ENCODE measurements at regions not wholly inside any gene's neighbourhood (a gene's known extent, or its start where the extent isn't known, plus 50 kb on each side); places are given as distances from the start of the nearest gene placed in this dataset.

- WGBS, 2 donors = 81 to 93% methylated on average over 2 of the region's 2 CpGs
- intact Hi-C loops (cut with DNase I) = loop anchor here in 1 of 10 donors (10.0 kb wide), 1 partner anchor 715 kb away; no protein-coding TSS in a partner anchor
- H3K36me3 ChIP-seq = no peaks in the 10 kb centered on the region
- TF ChIP-seq, protein P1, sequence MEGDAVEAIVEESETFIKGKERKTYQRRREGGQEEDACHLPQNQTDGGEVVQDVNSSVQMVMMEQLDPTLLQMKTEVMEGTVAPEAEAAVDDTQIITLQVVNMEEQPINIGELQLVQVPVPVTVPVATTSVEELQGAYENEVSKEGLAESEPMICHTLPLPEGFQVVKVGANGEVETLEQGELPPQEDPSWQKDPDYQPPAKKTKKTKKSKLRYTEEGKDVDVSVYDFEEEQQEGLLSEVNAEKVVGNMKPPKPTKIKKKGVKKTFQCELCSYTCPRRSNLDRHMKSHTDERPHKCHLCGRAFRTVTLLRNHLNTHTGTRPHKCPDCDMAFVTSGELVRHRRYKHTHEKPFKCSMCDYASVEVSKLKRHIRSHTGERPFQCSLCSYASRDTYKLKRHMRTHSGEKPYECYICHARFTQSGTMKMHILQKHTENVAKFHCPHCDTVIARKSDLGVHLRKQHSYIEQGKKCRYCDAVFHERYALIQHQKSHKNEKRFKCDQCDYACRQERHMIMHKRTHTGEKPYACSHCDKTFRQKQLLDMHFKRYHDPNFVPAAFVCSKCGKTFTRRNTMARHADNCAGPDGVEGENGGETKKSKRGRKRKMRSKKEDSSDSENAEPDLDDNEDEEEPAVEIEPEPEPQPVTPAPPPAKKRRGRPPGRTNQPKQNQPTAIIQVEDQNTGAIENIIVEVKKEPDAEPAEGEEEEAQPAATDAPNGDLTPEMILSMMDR (IDR thresholded peaks at IDR 0.05) = no peak
- ATAC-seq = no peak
- H3K4me1 ChIP-seq = no peaks in the 10 kb centered on the region
- no peak overlapping the region for H3K27ac ChIP-seq
- no peaks in the 10 kb centered on the region for H3K9me3 ChIP-seq
- DNase-seq = no peak
- no peak overlapping the region for H3K4me3 ChIP-seq
- no peaks in the 10 kb centered on the region for H3K27me3 ChIP-seq
These were observed 146.4 kb upstream of the FAM83B start for GRCh38 chr6:54700158-54700557.

DNA sequence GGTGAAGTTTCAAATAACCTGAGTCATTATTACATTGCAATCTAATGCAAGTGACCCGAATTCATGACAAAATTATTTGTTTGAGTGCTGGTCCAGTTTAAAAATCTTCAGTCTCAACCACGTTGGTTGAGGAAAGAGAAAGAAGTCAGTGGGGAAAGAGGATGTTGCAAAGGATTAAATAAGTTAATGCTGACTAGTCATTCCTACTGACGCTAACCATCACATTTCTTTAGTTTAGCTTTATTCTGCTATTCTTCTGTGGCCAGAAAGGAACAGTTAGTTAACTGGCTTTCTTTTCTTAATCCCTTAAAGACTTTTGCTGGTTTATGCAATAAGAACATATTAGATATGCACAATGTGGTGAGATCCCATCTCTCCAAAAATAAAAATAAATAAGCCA, 143.8 kb upstream of the FAM83B start:
- Histone ChIP-seq H3K27ac (no peak overlapping the region), H3K4me1 (no peaks in the 10 kb centered on the region), H3K27me3 (no peaks in the 10 kb centered on the region), H3K4me3 (no peak overlapping the region), H3K36me3 (no peaks in the 10 kb centered on the region), H3K9me3 (no peaks in the 10 kb centered on the region)
- intact Hi-C loops (cut with DNase I) = loop anchor here in 1 of 10 donors (10.0 kb wide), 1 partner anchor 718 kb away; no protein-coding TSS in a partner anchor
- DNase-seq (no peak), ATAC-seq (no peak)
- WGBS, 2 donors = 71 to 85% methylated on average over 3 of the region's 3 CpGs
- TF ChIP-seq, protein P1 (IDR thresholded peaks at IDR 0.05) = no peak

GRCh38 chr6:54706391-54706790, 140.2 kb upstream of the FAM83B start:
- intact Hi-C loops (cut with DNase I) = loop anchor here in 1 of 10 donors (10.0 kb wide), 1 partner anchor 722 kb away; no protein-coding TSS in a partner anchor
- Histone ChIP-seq H3K4me3 (no peak overlapping the region), H3K36me3 (no peaks in the 10 kb centered on the region), H3K27ac (no peak overlapping the region), H3K27me3 (no peaks in the 10 kb centered on the region), H3K9me3 (no peaks in the 10 kb centered on the region), H3K4me1 (peaks cover 0 to 6% (median 0%) of the 10 kb centered on the region in 9 donors)
- 74 to 91% methylated on average over 3 of the region's 3 CpGs for WGBS, 2 donors
- TF ChIP-seq, protein P1 (IDR thresholded peaks at IDR 0.05) = no peak
- ATAC-seq (no peak), DNase-seq (no peak)

GRCh38 chr6:54706844-54707605, 139.5 kb upstream of the FAM83B start:
- Histone ChIP-seq H3K9me3 (no peaks in the 10 kb centered on the region), H3K4me1 (peaks cover 0 to 6% (median 0%) of the 10 kb centered on the region in 9 donors), H3K4me3 (no peak overlapping the region), H3K27ac (no peak overlapping the region), H3K36me3 (no peaks in the 10 kb centered on the region), H3K27me3 (no peaks in the 10 kb centered on the region)
- no peak for ATAC-seq
- WGBS, 2 donors = 73 to 80% methylated on average over 4 of the region's 4 CpGs
- no peak for DNase-seq
- intact Hi-C loops (cut with DNase I) = loop anchor here in 1 of 10 donors (10.0 kb wide), 1 partner anchor 722 kb away; no protein-coding TSS in a partner anchor
- TF ChIP-seq, protein P1 (IDR thresholded peaks at IDR 0.05) = no peak
